Stomach smooth muscle (tissue), 2 donors: ENCODE measurements at regions not wholly inside any gene's neighbourhood (a gene's known extent, or its start where the extent isn't known, plus 50 kb on each side); places are given as distances from the start of the nearest gene placed in this dataset.

Source experiments
- H3K27ac ChIP-seq: one replicate; pipeline ENCODE4 v1.7.0; 2013; ENCODE audit warnings: mild to moderate bottlenecking, low read length, inconsistent platforms
- H3K27me3 ChIP-seq, 2 donors: one replicate each; pipeline ENCODE4 v1.7.0; 2013; ENCODE audit warnings: low read length in 2 of 2; ENCODE audit not compliant: insufficient read depth in 2 of 2, control insufficient read depth in 1 of 2
- H3K36me3 ChIP-seq, 2 donors: one replicate each; pipeline ENCODE4 v1.7.0; 2013; ENCODE audit warnings: low read length in 2 of 2; ENCODE audit not compliant: control insufficient read depth in 2 of 2, insufficient read depth in 2 of 2
- H3K4me1 ChIP-seq: one replicate; pipeline ENCODE4 v1.7.0; 2013; ENCODE audit warnings: low read length; ENCODE audit not compliant: control insufficient read depth, insufficient read depth
- H3K4me3 ChIP-seq, 2 donors: one replicate each; pipeline ENCODE4 v1.7.0; 2013; ENCODE audit warnings: low read length in 2 of 2
- H3K9ac ChIP-seq, 2 donors: one replicate each; pipeline ENCODE4 v1.7.0; 2013; ENCODE audit warnings: low read length in 2 of 2, mild to moderate bottlenecking in 1 of 2
- H3K9me3 ChIP-seq, 2 donors: one replicate each; pipeline ENCODE4 v1.7.0; 2013; ENCODE audit warnings: low read length in 2 of 2; ENCODE audit not compliant: control insufficient read depth in 2 of 2
- donor health status: healthy.
- donor health status: Pancreatic carcinoma.

GRCh38 chr1:194829492-194829891 lies 1643.1 kb upstream of the B3GALT2 start:
- Histone ChIP-seq H3K9ac (no peak overlapping the region), H3K4me1 (no peaks in the 10 kb centered on the region), H3K27me3 (no peaks in the 10 kb centered on the region), H3K36me3 (no peaks in the 10 kb centered on the region), H3K27ac (no peak overlapping the region), H3K9me3 (no peaks in the 10 kb centered on the region), H3K4me3 (no peak overlapping the region)

GRCh38 chr1:194825382-194825781 lies 1639.0 kb upstream of the B3GALT2 start:
- Histone ChIP-seq H3K27ac (no peak overlapping the region), H3K4me3 (no peak overlapping the region), H3K27me3 (no peaks in the 10 kb centered on the region), H3K4me1 (no peaks in the 10 kb centered on the region), H3K9ac (no peak overlapping the region), H3K36me3 (no peaks in the 10 kb centered on the region), H3K9me3 (no peaks in the 10 kb centered on the region)

GRCh38 chr1:194821091-194821490 lies 1634.7 kb upstream of the B3GALT2 start:
- Histone ChIP-seq H3K4me3 (no peak overlapping the region), H3K36me3 (no peaks in the 10 kb centered on the region), H3K27ac (no peak overlapping the region), H3K4me1 (no peaks in the 10 kb centered on the region), H3K27me3 (no peaks in the 10 kb centered on the region), H3K9ac (no peak overlapping the region), H3K9me3 (no peaks in the 10 kb centered on the region)

- Histone ChIP-seq H3K4me1 (no peaks in the 10 kb centered on the region), H3K27ac (no peak overlapping the region), H3K36me3 (no peaks in the 10 kb centered on the region), H3K4me3 (no peak overlapping the region), H3K27me3 (no peaks in the 10 kb centered on the region), H3K9ac (no peak overlapping the region), H3K9me3 (no peaks in the 10 kb centered on the region)
Observed at GRCh38 chr1:194818674-194819073, 1632.3 kb upstream of the B3GALT2 start.

GRCh38 chr1:194816859-194817258 lies 1630.4 kb upstream of the B3GALT2 start:
- Histone ChIP-seq H3K27me3 (no peaks in the 10 kb centered on the region), H3K9me3 (no peaks in the 10 kb centered on the region), H3K4me3 (no peak overlapping the region), H3K9ac (no peak overlapping the region), H3K36me3 (no peaks in the 10 kb centered on the region), H3K27ac (no peak overlapping the region), H3K4me1 (no peaks in the 10 kb centered on the region)

GRCh38 chr1:194813096-194813495 lies 1626.7 kb upstream of the B3GALT2 start:
- Histone ChIP-seq H3K4me3 (no peak overlapping the region), H3K27me3 (no peaks in the 10 kb centered on the region), H3K9me3 (no peaks in the 10 kb centered on the region), H3K27ac (no peak overlapping the region), H3K9ac (no peak overlapping the region), H3K36me3 (no peaks in the 10 kb centered on the region), H3K4me1 (no peaks in the 10 kb centered on the region)

- H3K27me3 ChIP-seq: no peaks in the 10 kb centered on the region
- H3K9me3 ChIP-seq: no peaks in the 10 kb centered on the region
- H3K4me3 ChIP-seq: no peak overlapping the region
- H3K9ac ChIP-seq: no peak overlapping the region
- no peaks in the 10 kb centered on the region for H3K36me3 ChIP-seq
- H3K27ac ChIP-seq: no peak overlapping the region
- H3K4me1 ChIP-seq: no peaks in the 10 kb centered on the region
Observed at GRCh38 chr1:194809665-194810064, 1623.3 kb upstream of the B3GALT2 start.

GRCh38 chr1:194809215-194809614 lies 1622.8 kb upstream of the B3GALT2 start:
- H3K9me3 ChIP-seq: no peaks in the 10 kb centered on the region
- H3K36me3 ChIP-seq: no peaks in the 10 kb centered on the region
- no peaks in the 10 kb centered on the region for H3K4me1 ChIP-seq
- no peak overlapping the region for H3K9ac ChIP-seq
- no peak overlapping the region for H3K27ac ChIP-seq
- no peak overlapping the region for H3K4me3 ChIP-seq
- H3K27me3 ChIP-seq: no peaks in the 10 kb centered on the region

GRCh38 chr1:194807530-194808220 lies 1621.3 kb upstream of the B3GALT2 start:
- Histone ChIP-seq H3K27ac (no peak overlapping the region), H3K4me1 (no peaks in the 10 kb centered on the region), H3K9ac (no peak overlapping the region), H3K36me3 (no peaks in the 10 kb centered on the region), H3K9me3 (no peaks in the 10 kb centered on the region), H3K4me3 (no peak overlapping the region), H3K27me3 (no peaks in the 10 kb centered on the region)

- no peaks in the 10 kb centered on the region for H3K36me3 ChIP-seq
- no peaks in the 10 kb centered on the region for H3K9me3 ChIP-seq
- no peaks in the 10 kb centered on the region for H3K4me1 ChIP-seq
- H3K27ac ChIP-seq: no peak overlapping the region
- no peaks in the 10 kb centered on the region for H3K27me3 ChIP-seq
- no peak overlapping the region for H3K4me3 ChIP-seq
- H3K9ac ChIP-seq: no peak overlapping the region
Observed at GRCh38 chr1:194802572-194802971, 1616.2 kb upstream of the B3GALT2 start.

- no peak overlapping the region for H3K4me3 ChIP-seq
Observed at GRCh38 chr1:194795917-194796593, 1609.6 kb upstream of the B3GALT2 start.

More at GRCh38 chr1:194795917-194796593, 1609.6 kb upstream of the B3GALT2 start:
- Histone ChIP-seq H3K27ac (no peak overlapping the region), H3K36me3 (no peaks in the 10 kb centered on the region), H3K4me1 (no peaks in the 10 kb centered on the region), H3K9ac (no peak overlapping the region), H3K9me3 (no peaks in the 10 kb centered on the region), H3K27me3 (no peaks in the 10 kb centered on the region)
